Stimulated activated memory B cell treated with anti-CD40 and anti-IgM and Interleukin-4, amounts not matched to agents 10 μg/mL and 1 μg/mL and 100 μg/mL, for 72 hours (primary cell): ENCODE measurements at regions not wholly inside any gene's neighbourhood (a gene's known extent, or its start where the extent isn't known, plus 50 kb on each side); places are given as distances from the start of the nearest gene placed in this dataset.

Experiments used
- ATAC-seq: fragments of 150-1000 bp; cut with Tn5 transposase; 2 replicates; pipeline ENCODE4 v1.10.0; 2021
- H3K27ac Mint-ChIP-seq: one replicate; pipeline ENCODE4 v1.8.0; 2022; ENCODE audit warnings: mild to moderate bottlenecking, mixed read lengths
- H3K27me3 Mint-ChIP-seq: one replicate; pipeline ENCODE4 v1.8.0; 2022; ENCODE audit warnings: mixed read lengths
- H3K36me3 Mint-ChIP-seq: one replicate; pipeline ENCODE4 v1.8.0; 2022; ENCODE audit warnings: mixed read lengths
- H3K4me1 Mint-ChIP-seq: one replicate; pipeline ENCODE4 v1.8.0; 2022; ENCODE audit warnings: mixed read lengths
- H3K4me3 Mint-ChIP-seq: one replicate; pipeline ENCODE4 v1.8.0; 2022; ENCODE audit warnings: mild to moderate bottlenecking, moderate library complexity, mixed read lengths
- H3K9me3 Mint-ChIP-seq: one replicate; pipeline ENCODE4 v1.8.0; 2022; ENCODE audit warnings: mixed read lengths

DNA sequence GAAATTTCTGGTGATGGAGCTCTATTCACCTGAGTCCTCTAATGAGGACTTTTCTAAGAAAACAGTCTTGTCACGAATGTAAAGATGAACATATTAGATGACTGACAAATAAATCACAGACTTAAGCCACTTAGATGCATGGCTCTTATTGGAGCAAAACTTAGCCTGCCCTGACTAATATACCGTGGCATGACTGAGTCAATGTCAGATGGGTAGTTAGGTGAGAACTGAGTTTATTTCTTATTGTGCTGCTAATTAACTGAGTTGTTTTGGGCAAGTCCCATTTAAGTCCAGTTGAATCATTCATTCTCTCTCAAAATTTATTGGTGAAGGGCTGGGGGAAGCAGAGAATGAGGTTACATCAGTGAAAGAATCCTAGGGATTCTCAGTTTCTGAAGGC lies 459.8 kb downstream of the MCTP2 start:
- Mint-ChIP-seq H3K9me3 (no peaks in the 10 kb centered on the region), H3K27ac (no peak overlapping the region), H3K4me3 (no peak overlapping the region), H3K36me3 (no peaks in the 10 kb centered on the region), H3K4me1 (no peaks in the 10 kb centered on the region), H3K27me3 (no peaks in the 10 kb centered on the region)
- ATAC-seq, result no peak

DNA sequence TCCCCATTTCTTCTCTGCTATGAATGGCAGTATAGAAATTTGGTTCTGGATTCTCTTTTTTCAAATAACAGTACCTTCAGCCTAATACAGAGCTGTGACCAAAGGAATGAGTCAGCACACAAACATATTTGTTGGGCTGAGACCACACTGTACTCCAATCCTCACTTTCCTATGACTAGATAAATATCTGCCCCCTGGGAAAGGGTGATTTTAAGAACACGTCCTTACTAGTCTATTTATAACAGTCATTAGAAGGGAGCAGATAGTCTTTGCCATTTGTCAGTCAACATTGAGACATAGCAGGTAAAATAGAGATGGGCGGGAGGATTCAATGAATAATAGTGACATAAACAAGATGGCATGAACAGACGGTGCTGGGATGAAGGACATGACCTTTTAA lies 461.3 kb downstream of the MCTP2 start:
- ATAC-seq, result no peak
- no peaks in the 10 kb centered on the region for H3K4me1 Mint-ChIP-seq

DNA sequence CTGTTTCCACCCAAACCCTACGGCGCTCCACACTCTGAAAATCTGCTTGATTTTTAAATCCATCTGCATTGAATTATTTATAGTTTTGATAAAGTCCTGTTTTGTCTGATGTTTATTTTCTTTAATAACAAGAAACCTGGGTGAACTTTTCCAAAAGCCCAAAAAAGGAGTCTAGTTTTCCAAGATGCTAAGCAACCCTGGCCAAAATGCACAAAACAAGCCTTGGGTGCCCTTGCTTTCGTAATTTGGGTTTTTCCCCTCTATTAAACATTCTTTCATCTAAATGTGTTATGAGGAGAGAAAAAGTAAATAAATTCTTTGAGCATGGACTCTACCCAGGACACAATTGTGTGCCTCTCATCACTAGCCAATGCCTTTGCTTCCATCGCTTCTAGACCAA lies 468.9 kb downstream of the MCTP2 start:
- H3K4me1 Mint-ChIP-seq, result no peaks in the 10 kb centered on the region
- H3K9me3 Mint-ChIP-seq, result no peaks in the 10 kb centered on the region
- no peak overlapping the region for H3K27ac Mint-ChIP-seq
- no peaks in the 10 kb centered on the region for H3K27me3 Mint-ChIP-seq
- no peak overlapping the region for H3K4me3 Mint-ChIP-seq
- no peak for ATAC-seq
- no peaks in the 10 kb centered on the region for H3K36me3 Mint-ChIP-seq

More for the DNA sequence above, 461.3 kb downstream of the MCTP2 start:
- Mint-ChIP-seq H3K27ac (no peak overlapping the region), H3K9me3 (no peaks in the 10 kb centered on the region), H3K4me3 (no peak overlapping the region), H3K36me3 (no peaks in the 10 kb centered on the region), H3K27me3 (no peaks in the 10 kb centered on the region)

DNA sequence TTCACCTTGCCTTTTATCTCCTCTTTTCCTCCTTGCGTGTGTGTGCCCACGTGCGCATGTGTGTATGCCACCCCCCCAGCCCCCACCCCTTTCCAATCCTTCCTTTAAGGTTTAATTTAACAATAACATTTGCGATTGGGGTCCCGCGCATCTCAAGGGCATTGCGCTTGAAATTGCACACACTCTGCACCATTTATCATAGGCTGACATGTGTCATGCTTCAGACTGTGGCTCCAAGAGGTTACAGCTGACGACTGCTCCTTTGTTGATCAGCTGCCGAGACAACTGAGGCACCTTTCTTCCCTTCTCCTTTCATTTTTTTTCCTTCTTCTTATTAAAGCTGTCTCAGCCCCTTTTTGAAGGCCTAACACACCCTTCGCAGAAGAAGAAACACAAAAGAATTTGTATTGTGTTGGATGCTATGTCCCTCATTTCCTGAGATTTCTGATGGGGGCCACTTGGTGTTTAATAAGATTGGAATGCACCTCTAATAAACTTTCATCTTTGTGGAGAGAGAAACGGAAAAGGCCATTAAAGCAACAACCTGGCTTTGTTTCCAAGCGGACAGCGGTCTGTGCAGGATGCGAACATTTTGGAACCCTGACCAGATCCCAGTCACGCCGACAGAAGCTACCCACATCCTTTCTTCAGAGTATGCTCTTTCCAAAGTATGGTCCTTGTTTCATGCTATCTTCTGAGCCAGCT lies 470.1 kb downstream of the MCTP2 start:
- Mint-ChIP-seq H3K4me1 (no peaks in the 10 kb centered on the region), H3K27me3 (no peaks in the 10 kb centered on the region), H3K9me3 (no peaks in the 10 kb centered on the region), H3K27ac (no peak overlapping the region), H3K4me3 (no peak overlapping the region), H3K36me3 (no peaks in the 10 kb centered on the region)
- ATAC-seq, result no peak

DNA sequence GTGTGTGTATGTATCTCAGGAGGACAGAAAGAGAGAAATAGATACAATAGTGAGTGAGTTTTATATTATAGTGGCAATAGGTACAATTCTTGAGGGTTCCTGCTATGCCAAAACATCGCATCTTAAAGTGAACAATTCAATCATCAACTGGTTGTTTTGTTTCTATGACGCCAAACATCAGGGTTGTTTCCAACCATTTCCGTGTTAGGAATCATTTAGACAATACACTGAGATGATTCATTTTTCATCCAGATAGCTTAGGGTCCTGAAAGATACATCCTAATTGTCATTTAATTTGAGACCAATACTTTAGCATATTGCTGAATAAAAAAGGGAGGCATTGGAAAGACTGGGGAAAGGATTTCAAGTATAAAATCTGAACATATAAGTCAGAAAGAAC lies 472.2 kb downstream of the MCTP2 start:
- peaks cover 4% of the 10 kb centered on the region for H3K9me3 Mint-ChIP-seq
- H3K4me3 Mint-ChIP-seq, result no peak overlapping the region
- H3K36me3 Mint-ChIP-seq, result no peaks in the 10 kb centered on the region
- no peak overlapping the region for H3K27ac Mint-ChIP-seq
- no peak for ATAC-seq
- no peaks in the 10 kb centered on the region for H3K4me1 Mint-ChIP-seq
- no peaks in the 10 kb centered on the region for H3K27me3 Mint-ChIP-seq

DNA sequence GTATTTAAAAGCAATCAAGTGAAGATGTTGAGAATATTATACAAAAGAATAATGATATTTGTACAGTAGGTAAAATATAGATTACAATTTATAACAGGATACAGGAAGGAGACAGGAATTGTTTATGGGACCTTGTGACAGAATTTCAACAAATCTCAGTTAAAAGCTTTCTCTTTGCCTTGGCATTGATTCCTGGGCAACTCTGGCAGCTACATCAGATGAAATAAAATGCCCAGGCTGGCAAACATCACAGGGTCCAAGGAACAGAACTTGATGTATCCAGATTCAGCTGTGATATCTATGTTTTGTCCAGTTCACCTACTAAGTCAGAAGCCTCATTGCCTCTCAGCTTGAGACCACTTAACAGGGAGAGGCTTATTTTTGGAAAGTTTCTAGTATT lies 473.1 kb downstream of the MCTP2 start:
- H3K4me1 Mint-ChIP-seq, result no peaks in the 10 kb centered on the region
- peaks cover 4% of the 10 kb centered on the region for H3K9me3 Mint-ChIP-seq
- no peaks in the 10 kb centered on the region for H3K27me3 Mint-ChIP-seq
- no peak for ATAC-seq
- H3K27ac Mint-ChIP-seq, result no peak overlapping the region
- H3K4me3 Mint-ChIP-seq, result no peak overlapping the region
- H3K36me3 Mint-ChIP-seq, result no peaks in the 10 kb centered on the region

DNA sequence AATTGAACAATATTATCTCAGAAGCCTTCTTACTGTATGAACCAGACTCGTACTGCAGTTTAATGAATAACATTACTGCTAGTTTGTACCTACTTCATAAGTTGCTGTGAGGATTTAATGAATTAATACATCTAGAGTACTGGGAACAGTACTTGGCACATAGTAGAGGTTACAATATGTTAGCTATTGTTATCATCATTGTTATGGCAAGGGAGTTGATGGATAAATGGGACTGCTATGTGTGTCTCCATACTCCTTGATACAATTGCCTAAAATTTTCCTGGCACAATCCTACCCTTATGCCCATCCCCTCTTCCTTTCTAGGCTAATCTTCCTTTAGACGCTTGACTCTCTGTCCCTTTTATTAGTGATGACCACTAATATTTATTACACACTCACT lies 473.6 kb downstream of the MCTP2 start:
- H3K4me1 Mint-ChIP-seq, result no peaks in the 10 kb centered on the region
- H3K27me3 Mint-ChIP-seq, result no peaks in the 10 kb centered on the region
- ATAC-seq, result no peak

DNA sequence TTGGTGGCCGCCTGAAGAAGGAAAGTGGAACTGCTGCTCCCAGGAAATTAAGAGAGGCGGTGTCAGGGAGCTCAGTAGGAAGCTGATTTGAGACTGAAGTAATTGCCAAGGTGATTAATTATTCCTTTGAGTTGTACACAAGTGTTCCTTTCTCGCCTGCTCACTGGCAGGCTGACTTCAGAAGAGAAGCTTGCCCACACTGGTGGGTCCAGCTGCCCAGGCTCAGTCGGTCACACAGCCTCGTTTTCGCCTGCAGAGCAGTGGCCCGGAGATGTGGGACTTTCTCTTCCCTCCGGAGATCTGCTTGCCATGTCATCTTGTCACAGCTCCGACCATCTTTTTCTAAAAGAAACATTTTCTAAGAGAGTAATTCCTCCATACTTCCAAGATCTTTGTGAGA lies 478.0 kb downstream of the MCTP2 start:
- Mint-ChIP-seq H3K4me3 (no peak overlapping the region), H3K9me3 (peaks cover 4% of the 10 kb centered on the region), H3K27me3 (no peaks in the 10 kb centered on the region), H3K27ac (no peak overlapping the region), H3K4me1 (no peaks in the 10 kb centered on the region), H3K36me3 (no peaks in the 10 kb centered on the region)
- no peak for ATAC-seq

More for the DNA sequence above, 473.6 kb downstream of the MCTP2 start:
- H3K27ac Mint-ChIP-seq, result no peak overlapping the region
- H3K9me3 Mint-ChIP-seq, result peaks cover 4% of the 10 kb centered on the region
- H3K36me3 Mint-ChIP-seq, result no peaks in the 10 kb centered on the region
- no peak overlapping the region for H3K4me3 Mint-ChIP-seq

DNA sequence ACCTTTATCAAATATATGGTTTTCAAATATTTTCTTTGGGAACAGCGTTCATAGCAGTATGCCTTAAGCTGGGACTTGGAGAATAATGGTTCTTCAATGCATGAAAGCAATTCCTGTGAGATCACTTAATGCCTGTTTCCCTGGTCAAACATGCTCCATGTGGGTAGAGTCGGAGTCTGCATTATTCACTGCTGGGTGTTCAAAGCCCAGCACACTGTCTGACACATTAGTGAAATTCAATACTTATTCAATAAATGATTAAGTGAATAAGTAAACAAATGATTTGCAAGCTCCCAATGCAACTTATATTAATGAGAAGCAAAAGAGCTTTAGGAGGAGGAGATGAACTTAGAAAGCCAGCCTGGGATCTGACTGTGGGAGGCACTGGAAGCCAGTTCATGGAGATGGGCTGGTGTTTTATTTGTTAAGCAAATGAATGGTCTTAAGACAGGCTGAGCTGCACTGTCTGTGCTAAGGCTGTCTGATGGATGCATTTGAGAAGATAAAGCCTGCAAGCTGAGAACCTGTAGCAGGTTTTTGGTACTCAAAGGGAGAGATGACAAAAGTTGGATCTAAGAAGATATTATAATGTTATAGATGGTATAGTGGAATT lies 490.8 kb downstream of the MCTP2 start:
- Mint-ChIP-seq H3K9me3 (no peaks in the 10 kb centered on the region), H3K27ac (no peak overlapping the region), H3K27me3 (no peaks in the 10 kb centered on the region), H3K4me1 (no peaks in the 10 kb centered on the region), H3K4me3 (no peak overlapping the region), H3K36me3 (no peaks in the 10 kb centered on the region)
- ATAC-seq, result no peak

DNA sequence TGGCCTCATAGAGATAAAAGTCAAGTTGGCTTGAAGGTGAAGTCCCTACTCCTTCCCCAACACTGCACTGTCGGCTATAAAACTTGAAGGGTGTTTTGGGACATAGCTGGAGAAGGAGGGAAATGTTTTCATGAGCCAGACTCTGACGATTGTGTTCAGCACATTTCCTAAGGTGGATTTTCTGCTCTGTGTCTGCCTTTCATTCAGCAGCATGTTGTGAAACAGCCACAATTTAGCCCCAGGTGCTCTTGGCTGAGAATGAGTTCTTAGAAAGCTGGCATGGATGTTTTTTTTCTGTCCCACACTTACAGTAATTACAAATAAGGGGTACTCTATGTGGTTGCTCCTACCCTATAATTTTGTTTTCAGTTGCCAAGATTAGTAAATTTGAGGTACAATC lies 492.4 kb downstream of the MCTP2 start:
- no peak for ATAC-seq
- no peaks in the 10 kb centered on the region for H3K9me3 Mint-ChIP-seq
- H3K36me3 Mint-ChIP-seq, result no peaks in the 10 kb centered on the region
- H3K4me1 Mint-ChIP-seq, result no peaks in the 10 kb centered on the region
- H3K27ac Mint-ChIP-seq, result no peak overlapping the region
- no peak overlapping the region for H3K4me3 Mint-ChIP-seq
- H3K27me3 Mint-ChIP-seq, result no peaks in the 10 kb centered on the region

DNA sequence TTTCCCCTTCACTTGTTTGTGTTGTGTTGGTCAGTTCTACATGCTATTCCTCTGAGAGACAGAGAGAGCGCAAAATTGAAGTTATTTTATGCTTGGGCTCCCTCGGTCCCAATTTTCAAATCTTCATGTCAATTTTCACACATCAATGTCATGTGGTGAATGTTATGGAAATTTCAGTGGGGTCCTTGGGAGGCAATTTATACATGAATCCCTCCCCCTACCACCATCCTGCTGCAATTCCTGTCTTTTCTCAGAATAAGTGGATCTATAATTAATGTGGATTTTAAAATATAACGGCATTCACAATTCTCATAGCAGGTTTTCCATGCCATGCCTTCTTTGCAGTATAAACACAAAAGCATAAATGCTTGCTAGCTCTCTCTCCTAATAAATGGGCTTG lies 499.9 kb downstream of the MCTP2 start:
- Mint-ChIP-seq H3K4me1 (no peaks in the 10 kb centered on the region), H3K36me3 (no peaks in the 10 kb centered on the region), H3K9me3 (no peaks in the 10 kb centered on the region), H3K4me3 (no peak overlapping the region), H3K27me3 (no peaks in the 10 kb centered on the region), H3K27ac (no peak overlapping the region)
- no peak for ATAC-seq

DNA sequence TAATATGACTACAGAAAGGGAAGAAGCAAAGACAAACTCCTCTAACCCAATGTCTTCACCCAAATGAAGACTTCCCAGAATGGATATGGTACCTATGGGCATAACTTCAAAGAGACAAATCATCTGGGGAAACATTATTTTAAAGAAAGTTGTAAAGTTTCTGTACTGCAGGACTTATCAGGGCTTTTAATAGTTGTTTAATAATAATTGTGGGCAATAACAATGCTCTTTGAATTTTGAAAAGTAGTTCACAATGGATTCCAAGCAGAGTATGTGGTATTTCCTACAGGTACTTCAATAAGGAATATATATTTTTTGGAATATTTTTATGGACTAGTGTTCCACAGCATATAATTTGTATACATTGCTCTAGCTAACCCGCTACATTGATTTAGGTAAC lies 503.1 kb downstream of the MCTP2 start:
- no peak overlapping the region for H3K4me3 Mint-ChIP-seq
- ATAC-seq, result no peak

DNA sequence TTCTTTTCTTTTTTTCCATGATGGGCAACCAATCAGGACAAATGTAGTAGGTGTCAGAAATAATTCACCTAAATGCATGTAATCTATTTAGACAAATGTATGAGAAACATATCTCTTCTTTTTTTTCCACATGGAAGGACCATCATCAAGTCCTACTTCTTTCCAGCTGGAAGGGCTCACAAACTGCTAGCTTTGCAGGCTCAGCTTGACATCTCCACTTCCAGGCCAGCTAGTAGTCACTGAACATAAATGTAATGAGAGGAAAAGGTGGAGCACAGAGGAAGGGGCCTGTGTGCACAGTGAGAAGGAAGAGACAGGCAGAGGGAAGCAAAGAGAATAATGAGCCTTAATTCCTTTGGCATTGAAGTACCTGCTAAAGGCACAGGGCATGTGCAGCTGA lies 504.9 kb downstream of the MCTP2 start:
- no peak for ATAC-seq
- H3K4me3 Mint-ChIP-seq, result no peak overlapping the region

More for the DNA sequence above, 503.1 kb downstream of the MCTP2 start:
- H3K27me3 Mint-ChIP-seq, result no peaks in the 10 kb centered on the region
- no peaks in the 10 kb centered on the region for H3K4me1 Mint-ChIP-seq
- no peak overlapping the region for H3K27ac Mint-ChIP-seq
- H3K36me3 Mint-ChIP-seq, result no peaks in the 10 kb centered on the region
- H3K9me3 Mint-ChIP-seq, result no peaks in the 10 kb centered on the region

DNA sequence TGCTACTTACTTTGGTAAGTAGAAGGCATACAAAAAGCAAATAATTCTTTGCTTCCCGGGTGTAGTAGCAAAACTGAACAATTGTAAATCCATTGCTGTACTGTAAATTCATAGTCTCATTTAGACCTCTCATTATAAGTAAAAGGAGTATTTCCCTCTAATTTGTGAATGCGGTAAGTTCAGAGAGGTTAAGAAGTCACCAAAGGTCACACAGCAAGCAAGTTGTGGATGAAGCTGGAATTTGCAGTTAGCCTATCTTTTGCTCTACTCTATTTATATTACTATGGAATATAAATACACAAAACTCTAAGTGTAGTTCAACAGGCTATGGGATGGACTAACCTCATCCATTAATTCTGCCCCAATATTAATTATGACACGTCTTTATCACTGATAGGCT lies 508.3 kb downstream of the MCTP2 start:
- Mint-ChIP-seq H3K27ac (no peak overlapping the region), H3K27me3 (no peaks in the 10 kb centered on the region), H3K36me3 (no peaks in the 10 kb centered on the region), H3K4me3 (no peak overlapping the region), H3K4me1 (no peaks in the 10 kb centered on the region), H3K9me3 (no peaks in the 10 kb centered on the region)
- no peak for ATAC-seq

More for the DNA sequence above, 504.9 kb downstream of the MCTP2 start:
- Mint-ChIP-seq H3K27ac (no peak overlapping the region), H3K36me3 (no peaks in the 10 kb centered on the region), H3K9me3 (no peaks in the 10 kb centered on the region), H3K4me1 (no peaks in the 10 kb centered on the region), H3K27me3 (no peaks in the 10 kb centered on the region)

DNA sequence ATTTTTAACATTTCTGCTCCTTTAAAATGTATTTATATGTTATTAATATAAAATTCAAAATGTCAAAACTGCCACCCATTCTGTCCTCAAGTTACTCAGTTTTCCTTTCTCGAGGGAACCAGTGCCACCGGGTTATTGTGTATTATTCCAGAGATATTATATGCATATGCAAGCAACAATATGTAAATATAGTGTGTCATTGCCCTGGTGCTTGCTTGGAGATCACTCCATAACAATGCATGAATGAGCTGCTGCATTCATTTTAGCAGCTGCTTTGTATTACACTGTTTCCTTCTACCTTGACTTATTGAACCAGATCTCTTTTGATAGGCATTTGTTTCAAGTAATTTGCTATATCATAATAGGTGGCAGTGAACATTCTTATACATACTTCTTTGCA lies 509.1 kb downstream of the MCTP2 start:
- H3K4me3 Mint-ChIP-seq, result no peak overlapping the region
- no peaks in the 10 kb centered on the region for H3K9me3 Mint-ChIP-seq
- H3K27me3 Mint-ChIP-seq, result no peaks in the 10 kb centered on the region
- no peaks in the 10 kb centered on the region for H3K4me1 Mint-ChIP-seq
- no peak overlapping the region for H3K27ac Mint-ChIP-seq
- H3K36me3 Mint-ChIP-seq, result no peaks in the 10 kb centered on the region
- no peak for ATAC-seq

DNA sequence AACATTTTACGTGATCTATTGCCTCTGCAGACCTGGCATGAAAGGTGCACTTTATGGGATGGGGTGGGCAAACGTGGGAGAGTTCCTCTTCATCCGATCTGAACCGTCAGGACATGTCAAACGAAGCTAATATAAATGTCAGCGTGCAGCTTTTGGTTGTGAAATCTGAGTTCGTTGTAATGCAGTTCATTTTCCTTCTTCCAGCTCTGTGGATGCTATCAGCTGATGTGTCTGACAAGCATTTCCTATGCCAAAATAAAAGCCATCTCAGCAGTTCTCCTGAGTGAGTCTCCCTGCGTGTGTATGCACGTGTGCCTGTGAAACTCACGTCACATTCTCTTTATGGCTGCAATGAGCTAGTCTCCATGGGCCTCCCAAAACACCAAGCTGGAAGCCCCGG lies 512.3 kb downstream of the MCTP2 start:
- Mint-ChIP-seq H3K27me3 (no peaks in the 10 kb centered on the region), H3K9me3 (no peaks in the 10 kb centered on the region)
- no peak for ATAC-seq

More for the DNA sequence above, 512.3 kb downstream of the MCTP2 start:
- Mint-ChIP-seq H3K4me1 (no peaks in the 10 kb centered on the region), H3K4me3 (no peak overlapping the region), H3K36me3 (no peaks in the 10 kb centered on the region), H3K27ac (no peak overlapping the region)
